HG02623 (cell line): ENCODE measurements at regions not wholly inside any gene's neighbourhood (a gene's known extent, or its start where the extent isn't known, plus 50 kb on each side); places are given as distances from the start of the nearest gene placed in this dataset.

ENCODE experiments used
- ATAC-seq: cut with Tn5 transposase; IDR thresholded peaks from one replicate; pipeline ENCODE4 v1.9.1; 2021; ENCODE audit warnings: moderate library complexity; ENCODE audit not compliant: unreplicated experiment

GRCh38 chr11:45089251-45089650, 57.2 kb upstream of the PRDM11 start:
- no peak for ATAC-seq

- ATAC-seq: no peak
Observed at GRCh38 chr11:45089676-45090499, 56.6 kb upstream of the PRDM11 start.

- ATAC-seq: no peak
Observed at GRCh38 chr11:45090607-45091006, 55.8 kb upstream of the PRDM11 start.

GRCh38 chr11:45091563-45092403, 54.7 kb upstream of the PRDM11 start:
- ATAC-seq: no peak

- ATAC-seq: no peak
Observed at GRCh38 chr11:45092404-45092785, 54.0 kb upstream of the PRDM11 start.

- no peak for ATAC-seq
Observed at GRCh38 chr11:45092901-45093760, 53.3 kb upstream of the PRDM11 start.

- no peak for ATAC-seq
Observed at GRCh38 chr11:45093761-45094455, 52.5 kb upstream of the PRDM11 start.

GRCh38 chr11:45094958-45095690, 51.3 kb upstream of the PRDM11 start:
- ATAC-seq: no peak

GRCh38 chr11:45095691-45096010, 50.8 kb upstream of the PRDM11 start:
- ATAC-seq: no peak

GRCh38 chr11:45096636-45097035, 49.8 kb upstream of the PRDM11 start:
- no peak for ATAC-seq
